Stimulated activated naive CD8-positive, alpha-beta T cell treated with anti-CD3 and anti-CD28 coated beads, Interleukin-15, amount 100 ng/mL, for 72 hours (primary cell): ENCODE measurements at regions not wholly inside any gene's neighbourhood (a gene's known extent, or its start where the extent isn't known, plus 50 kb on each side); places are given as distances from the start of the nearest gene placed in this dataset.
"Not testable (repeated sequence)": the region's sequence is repeated elsewhere in the genome, so short reads cannot be mapped to it uniquely, and the experiment has no call there.

Source experiments
- ATAC-seq: fragments of 150-1000 bp; cut with Tn5 transposase; 2 replicates; pipeline ENCODE4 v1.10.0; 2021; ENCODE audit warnings: mild to moderate bottlenecking, moderate library complexity
- DNase-seq, 2 donors: peaks; one replicate each; pipeline ENCODE4 v3.0.0; 2021 to 2022
- H3K27ac Mint-ChIP-seq, 2 donors: one replicate each; pipeline ENCODE4 v1.8.0; 2022; ENCODE audit warnings: mild to moderate bottlenecking in 2 of 2, mixed read lengths in 2 of 2, moderate library complexity in 2 of 2
- H3K27me3 Mint-ChIP-seq: one replicate; pipeline ENCODE4 v1.8.0; 2022; ENCODE audit warnings: mixed read lengths
- H3K4me1 Mint-ChIP-seq: one replicate; pipeline ENCODE4 v1.8.0; 2022; ENCODE audit warnings: mild to moderate bottlenecking, mixed read lengths
- H3K4me3 Mint-ChIP-seq, 2 donors: one replicate each; pipeline ENCODE4 v1.8.0; 2022; ENCODE audit warnings: mild to moderate bottlenecking in 2 of 2, mixed read lengths in 2 of 2, moderate library complexity in 1 of 2
- H3K9me3 Mint-ChIP-seq, 2 donors: one replicate each; pipeline ENCODE4 v1.8.0; 2022; ENCODE audit warnings: mixed read lengths in 2 of 2

GRCh38 chr13:85548845-85549244, 250.4 kb downstream of the SLITRK6 start:
- H3K27ac Mint-ChIP-seq, H3K4me1 Mint-ChIP-seq, H3K4me3 Mint-ChIP-seq, ATAC-seq, H3K9me3 Mint-ChIP-seq, DNase-seq, H3K27me3 Mint-ChIP-seq: not testable (repeated sequence)

- Mint-ChIP-seq H3K27ac (no peak overlapping the region), H3K27me3 (no peaks in the 10 kb centered on the region), H3K4me3 (no peak overlapping the region), H3K9me3 (peaks cover 8 to 9% of the 10 kb centered on the region in 2 donors), H3K4me1 (peaks cover 8% of the 10 kb centered on the region)
- no peak for DNase-seq
- no peak for ATAC-seq
Measured at GRCh38 chr13:85545771-85546170, 253.4 kb downstream of the SLITRK6 start.

- DNase-seq = no peak
- Mint-ChIP-seq H3K4me3 (no peak overlapping the region), H3K27me3 (no peaks in the 10 kb centered on the region), H3K4me1 (peaks cover 8% of the 10 kb centered on the region), H3K9me3 (peaks cover 8 to 9% of the 10 kb centered on the region in 2 donors), H3K27ac (no peak overlapping the region)
- no peak for ATAC-seq
Measured at GRCh38 chr13:85544756-85545155, 254.5 kb downstream of the SLITRK6 start.

GRCh38 chr13:85543144-85543543, 256.1 kb downstream of the SLITRK6 start:
- no peak for ATAC-seq
- no peak overlapping the region for H3K27ac Mint-ChIP-seq

GRCh38 chr13:85541476-85541875, 257.7 kb downstream of the SLITRK6 start:
- H3K4me1 Mint-ChIP-seq = peaks cover 8% of the 10 kb centered on the region
- H3K27me3 Mint-ChIP-seq = no peaks in the 10 kb centered on the region
- no peak overlapping the region for H3K4me3 Mint-ChIP-seq
- ATAC-seq = peak; percentile 66
- H3K9me3 Mint-ChIP-seq = no peaks in the 10 kb centered on the region
- peak overlapping the region in 1 of 2 donors; percentile 34 for H3K27ac Mint-ChIP-seq
- DNase-seq = no peak

More at GRCh38 chr13:85543144-85543543, 256.1 kb downstream of the SLITRK6 start:
- H3K27me3 Mint-ChIP-seq = no peaks in the 10 kb centered on the region
- DNase-seq = no peak
- no peaks in the 10 kb centered on the region for H3K9me3 Mint-ChIP-seq
- no peak overlapping the region for H3K4me3 Mint-ChIP-seq
- H3K4me1 Mint-ChIP-seq = peaks cover 8% of the 10 kb centered on the region

- H3K27me3 Mint-ChIP-seq = no peaks in the 10 kb centered on the region
- peaks cover 8% of the 10 kb centered on the region for H3K4me1 Mint-ChIP-seq
- no peak for ATAC-seq
- no peak overlapping the region for H3K27ac Mint-ChIP-seq
- H3K4me3 Mint-ChIP-seq = no peak overlapping the region
- no peak for DNase-seq
- H3K9me3 Mint-ChIP-seq = no peaks in the 10 kb centered on the region
Measured at GRCh38 chr13:85538957-85539356, 260.3 kb downstream of the SLITRK6 start.

- H3K4me3 Mint-ChIP-seq = no peak overlapping the region
- peaks cover 8% of the 10 kb centered on the region for H3K4me1 Mint-ChIP-seq
- no peak overlapping the region for H3K27ac Mint-ChIP-seq
- no peak for DNase-seq
- H3K9me3 Mint-ChIP-seq = no peaks in the 10 kb centered on the region
- no peaks in the 10 kb centered on the region for H3K27me3 Mint-ChIP-seq
- ATAC-seq = no peak
Measured at GRCh38 chr13:85537601-85538000, 261.6 kb downstream of the SLITRK6 start.

GRCh38 chr13:85536706-85537105, 262.5 kb downstream of the SLITRK6 start:
- no peaks in the 10 kb centered on the region for H3K9me3 Mint-ChIP-seq
- peaks cover 8% of the 10 kb centered on the region for H3K4me1 Mint-ChIP-seq
- H3K27me3 Mint-ChIP-seq = no peaks in the 10 kb centered on the region
- no peak overlapping the region for H3K27ac Mint-ChIP-seq
- no peak for ATAC-seq
- no peak overlapping the region for H3K4me3 Mint-ChIP-seq
- no peak for DNase-seq

- Mint-ChIP-seq H3K27ac (no peak overlapping the region), H3K9me3 (no peaks in the 10 kb centered on the region), H3K4me1 (no peaks in the 10 kb centered on the region), H3K27me3 (no peaks in the 10 kb centered on the region), H3K4me3 (no peak overlapping the region)
- DNase-seq (no peak), ATAC-seq (no peak)
Measured at GRCh38 chr13:85535316-85536084, 263.7 kb downstream of the SLITRK6 start.

- ATAC-seq (no peak), DNase-seq (no peak)
- Mint-ChIP-seq H3K27me3 (no peaks in the 10 kb centered on the region), H3K9me3 (no peaks in the 10 kb centered on the region), H3K27ac (no peak overlapping the region), H3K4me3 (no peak overlapping the region), H3K4me1 (no peaks in the 10 kb centered on the region)
Measured at GRCh38 chr13:85533911-85534310, 265.3 kb downstream of the SLITRK6 start.

GRCh38 chr13:85529218-85529594, 270.0 kb downstream of the SLITRK6 start:
- Mint-ChIP-seq H3K27me3 (no peaks in the 10 kb centered on the region), H3K4me1 (no peaks in the 10 kb centered on the region), H3K27ac (no peak overlapping the region), H3K9me3 (no peaks in the 10 kb centered on the region), H3K4me3 (no peak overlapping the region)
- DNase-seq (no peak), ATAC-seq (no peak)

- Mint-ChIP-seq H3K27ac (no peak overlapping the region), H3K27me3 (no peaks in the 10 kb centered on the region), H3K4me1 (no peaks in the 10 kb centered on the region), H3K4me3 (no peak overlapping the region), H3K9me3 (no peaks in the 10 kb centered on the region)
- DNase-seq (no peak), ATAC-seq (no peak)
Measured at GRCh38 chr13:85528491-85529217, 270.6 kb downstream of the SLITRK6 start.

- H3K4me1 Mint-ChIP-seq = no peaks in the 10 kb centered on the region
- DNase-seq = no peak
- no peak overlapping the region for H3K27ac Mint-ChIP-seq
- H3K9me3 Mint-ChIP-seq = no peaks in the 10 kb centered on the region
- no peak overlapping the region for H3K4me3 Mint-ChIP-seq
- no peak for ATAC-seq
- no peaks in the 10 kb centered on the region for H3K27me3 Mint-ChIP-seq
Measured at GRCh38 chr13:85527316-85527715, 271.9 kb downstream of the SLITRK6 start.

GRCh38 chr13:85525411-85525810, 273.8 kb downstream of the SLITRK6 start:
- Mint-ChIP-seq H3K4me3 (no peak overlapping the region), H3K4me1 (no peaks in the 10 kb centered on the region), H3K27me3 (no peaks in the 10 kb centered on the region), H3K9me3 (no peaks in the 10 kb centered on the region), H3K27ac (no peak overlapping the region)
- ATAC-seq = no peak
- no peak for DNase-seq

- Mint-ChIP-seq H3K9me3 (no peaks in the 10 kb centered on the region), H3K4me1 (no peaks in the 10 kb centered on the region), H3K4me3 (no peak overlapping the region), H3K27ac (no peak overlapping the region), H3K27me3 (no peaks in the 10 kb centered on the region)
- ATAC-seq = no peak
- no peak for DNase-seq
Measured at GRCh38 chr13:85521657-85522056, 277.6 kb downstream of the SLITRK6 start.

GRCh38 chr13:85520445-85520844, 278.8 kb downstream of the SLITRK6 start:
- Mint-ChIP-seq H3K27me3 (no peaks in the 10 kb centered on the region), H3K4me3 (no peak overlapping the region), H3K9me3 (no peaks in the 10 kb centered on the region), H3K27ac (no peak overlapping the region), H3K4me1 (no peaks in the 10 kb centered on the region)
- ATAC-seq (no peak), DNase-seq (no peak)
